C4-2B (cell line): ENCODE measurements at regions not wholly inside any gene's neighbourhood (a gene's known extent, or its start where the extent isn't known, plus 50 kb on each side); places are given as distances from the start of the nearest gene placed in this dataset.

Experiments used
- CTCF ChIP-seq: fragments of 450-650 bp; conservative IDR thresholded peaks from 2 replicates; pipeline ENCODE4 v1.5.1; 2017; ENCODE audit warnings: mild to moderate bottlenecking
- ZFX ChIP-seq: fragments of 450-650 bp; IDR thresholded peaks from 2 replicates; pipeline ENCODE4 v1.6.1; 2017

GRCh38 chr2:215866606-215867005, 146.7 kb downstream of the MREG start:
- TF ChIP-seq CTCF (no peak), ZFX (no peak)
